ENCODE measurements at regions not wholly inside any gene's neighbourhood (a gene's known extent, or its start where the extent isn't known, plus 50 kb on each side); places are given as distances from the start of the nearest gene placed in this dataset.

DNA sequence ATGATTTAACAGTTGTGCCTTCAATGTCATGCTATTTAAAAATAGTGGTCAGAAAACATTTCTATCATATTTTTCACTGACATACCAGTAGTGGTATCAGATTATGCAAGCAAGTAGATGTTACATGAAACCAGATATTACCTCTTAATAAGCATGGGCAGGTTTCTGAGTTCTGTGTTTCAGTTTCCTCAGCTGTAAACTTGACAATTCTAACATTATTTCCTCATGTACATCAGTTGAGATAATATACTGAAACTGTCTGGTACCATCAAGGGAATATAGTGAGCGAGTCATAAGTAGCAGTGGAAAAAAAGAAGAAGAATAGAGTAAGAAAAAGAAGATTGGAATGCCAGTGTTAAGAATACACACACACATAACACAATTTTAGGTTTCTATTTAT lies 477.9 kb upstream of the MANEA start:
- intact Hi-C loops (cut with DNase I; ENCODE audit: low total_unique reads): no loop called here
- H3K4me3 ChIP-seq (ENCODE audit: low read depth, poor library complexity, severe bottlenecking): no peak overlapping the region
- no peak for DNase-seq (ENCODE audit: low spot score in 2 of 2)
- WGBS, 2 donors: 81 to 93% methylated on average over 1 of the region's 1 CpG
- no peak for TF ChIP-seq POLR2A (IDR thresholded peaks at IDR 0.05)
- TF ChIP-seq, protein P1, sequence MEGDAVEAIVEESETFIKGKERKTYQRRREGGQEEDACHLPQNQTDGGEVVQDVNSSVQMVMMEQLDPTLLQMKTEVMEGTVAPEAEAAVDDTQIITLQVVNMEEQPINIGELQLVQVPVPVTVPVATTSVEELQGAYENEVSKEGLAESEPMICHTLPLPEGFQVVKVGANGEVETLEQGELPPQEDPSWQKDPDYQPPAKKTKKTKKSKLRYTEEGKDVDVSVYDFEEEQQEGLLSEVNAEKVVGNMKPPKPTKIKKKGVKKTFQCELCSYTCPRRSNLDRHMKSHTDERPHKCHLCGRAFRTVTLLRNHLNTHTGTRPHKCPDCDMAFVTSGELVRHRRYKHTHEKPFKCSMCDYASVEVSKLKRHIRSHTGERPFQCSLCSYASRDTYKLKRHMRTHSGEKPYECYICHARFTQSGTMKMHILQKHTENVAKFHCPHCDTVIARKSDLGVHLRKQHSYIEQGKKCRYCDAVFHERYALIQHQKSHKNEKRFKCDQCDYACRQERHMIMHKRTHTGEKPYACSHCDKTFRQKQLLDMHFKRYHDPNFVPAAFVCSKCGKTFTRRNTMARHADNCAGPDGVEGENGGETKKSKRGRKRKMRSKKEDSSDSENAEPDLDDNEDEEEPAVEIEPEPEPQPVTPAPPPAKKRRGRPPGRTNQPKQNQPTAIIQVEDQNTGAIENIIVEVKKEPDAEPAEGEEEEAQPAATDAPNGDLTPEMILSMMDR (IDR thresholded peaks at IDR 0.05): no peak

DNA sequence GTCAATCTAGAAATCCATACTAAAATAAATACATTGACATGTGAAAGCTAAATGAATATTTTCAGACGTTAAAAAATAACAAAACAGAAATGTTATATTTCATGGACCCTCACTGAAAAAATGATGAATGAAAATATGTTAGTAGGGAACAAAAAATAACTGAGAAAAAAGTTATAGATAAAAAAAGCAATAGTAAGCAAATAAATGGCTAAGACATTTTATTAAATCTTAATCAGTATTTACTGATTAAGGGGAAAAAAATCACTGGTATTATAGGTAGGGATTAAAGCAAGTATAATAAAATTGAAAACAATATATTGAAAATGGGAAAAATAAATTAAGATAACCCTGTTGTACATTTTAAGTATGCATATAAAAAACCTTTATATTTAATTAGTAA lies 468.1 kb upstream of the MANEA start:
- DNase-seq (ENCODE audit: low spot score in 2 of 2): no peak
- 70 to 84% methylated on average over 1 of the region's 1 CpG for WGBS, 2 donors
- H3K4me3 ChIP-seq (ENCODE audit: low read depth, poor library complexity, severe bottlenecking): no peak overlapping the region
- intact Hi-C loops (cut with DNase I; ENCODE audit: low total_unique reads): no loop called here
- TF ChIP-seq, protein P1 (IDR thresholded peaks at IDR 0.05): no peak
- no peak for TF ChIP-seq POLR2A (IDR thresholded peaks at IDR 0.05)

DNA sequence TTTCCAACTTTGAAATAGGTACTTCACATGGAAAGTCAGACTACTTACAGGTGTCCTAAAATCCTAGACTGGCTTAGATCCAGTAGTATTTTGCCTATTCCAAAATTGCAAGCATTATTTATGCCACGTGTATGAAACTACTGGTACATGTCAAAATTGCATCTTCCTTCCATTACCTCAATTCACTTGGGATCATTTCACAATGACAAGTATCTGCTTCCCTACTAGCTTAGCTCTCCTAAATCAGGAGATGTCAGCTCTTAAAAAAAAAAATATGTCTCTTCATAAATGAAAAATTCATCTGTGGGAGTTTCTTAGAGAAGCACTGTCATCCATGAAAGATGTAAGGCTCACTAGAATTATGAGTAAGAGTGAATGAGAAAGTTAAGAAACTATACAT lies 466.6 kb upstream of the MANEA start:
- DNase-seq (ENCODE audit: low spot score in 2 of 2): no peak
- intact Hi-C loops (cut with DNase I; ENCODE audit: low total_unique reads): no loop called here
- TF ChIP-seq, protein P1 (IDR thresholded peaks at IDR 0.05): no peak
- no peak for TF ChIP-seq POLR2A (IDR thresholded peaks at IDR 0.05)
- 16 to 23% methylated on average over 1 of the region's 1 CpG for WGBS, 2 donors
- H3K4me3 ChIP-seq (ENCODE audit: low read depth, poor library complexity, severe bottlenecking): no peak overlapping the region

DNA sequence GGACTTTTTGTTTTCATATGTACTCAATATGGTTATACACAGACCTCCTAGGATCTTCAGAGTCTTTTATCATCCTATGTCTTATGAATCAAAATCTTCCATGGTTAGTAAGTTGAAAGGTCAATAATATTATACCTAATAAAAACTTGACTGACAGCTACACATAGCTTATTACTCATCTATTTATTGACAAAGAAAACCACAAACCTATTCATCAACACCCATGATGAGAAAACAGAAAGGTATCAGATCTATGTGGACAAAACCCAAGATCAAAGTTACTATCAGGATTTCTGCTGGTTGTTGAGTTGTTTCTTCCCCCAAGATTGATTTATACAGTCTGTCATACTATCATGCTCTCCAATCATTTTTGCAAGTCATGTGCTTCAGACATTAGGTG lies 460.1 kb upstream of the MANEA start:
- TF ChIP-seq POLR2A (IDR thresholded peaks at IDR 0.05): no peak
- TF ChIP-seq, protein P1 (IDR thresholded peaks at IDR 0.05): no peak
- no peak for DNase-seq (ENCODE audit: low spot score in 2 of 2)
- no peak overlapping the region for H3K4me3 ChIP-seq (ENCODE audit: low read depth, poor library complexity, severe bottlenecking)
- intact Hi-C loops (cut with DNase I; ENCODE audit: low total_unique reads): no loop called here

DNA sequence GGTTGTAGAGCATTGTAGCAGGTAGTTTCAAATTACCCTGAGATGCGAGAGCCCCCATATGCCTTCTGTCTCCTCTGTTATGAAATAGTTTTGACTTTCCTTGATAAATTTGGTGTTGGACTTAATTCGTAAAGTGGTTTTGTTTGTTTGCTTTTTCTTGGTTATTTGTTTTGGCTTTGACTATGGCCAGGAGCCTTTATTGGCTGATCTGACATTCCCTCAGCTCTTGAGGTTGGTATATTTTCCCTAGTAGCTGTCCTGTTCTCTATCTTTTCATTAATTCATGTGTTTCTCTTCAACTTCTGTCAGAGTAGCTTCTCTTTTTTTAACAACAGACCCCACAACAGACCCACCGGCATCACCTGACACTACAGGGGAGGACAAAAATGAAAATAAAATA lies 457.4 kb upstream of the MANEA start:
- TF ChIP-seq, protein P1 (IDR thresholded peaks at IDR 0.05): no peak
- TF ChIP-seq POLR2A (IDR thresholded peaks at IDR 0.05): no peak
- DNase-seq (ENCODE audit: low spot score in 2 of 2): no peak
- WGBS, 2 donors: 85 to 89% methylated on average over 3 of the region's 3 CpGs
- intact Hi-C loops (cut with DNase I; ENCODE audit: low total_unique reads): no loop called here
- H3K4me3 ChIP-seq (ENCODE audit: low read depth, poor library complexity, severe bottlenecking): no peak overlapping the region

DNA sequence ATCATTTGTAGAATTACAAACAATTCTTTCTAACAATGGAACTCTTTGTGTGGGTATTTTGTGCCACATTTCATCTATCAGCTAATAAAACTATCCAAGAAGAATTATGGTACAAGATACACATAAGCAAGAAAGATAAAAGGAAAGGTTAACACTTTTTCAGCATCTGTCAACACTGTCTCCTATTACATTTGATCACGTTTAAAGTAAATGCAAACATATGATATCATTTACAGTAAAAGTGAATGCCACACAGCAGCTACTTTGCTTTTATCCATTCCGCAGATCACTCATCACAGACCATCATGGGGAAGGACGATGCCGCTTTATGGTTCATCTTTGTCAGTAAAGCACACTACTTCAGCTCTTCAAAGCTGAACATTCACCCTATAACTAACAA lies 456.4 kb upstream of the MANEA start:
- H3K4me3 ChIP-seq (ENCODE audit: low read depth, poor library complexity, severe bottlenecking): no peak overlapping the region
- TF ChIP-seq, protein P1 (IDR thresholded peaks at IDR 0.05): no peak
- no peak for TF ChIP-seq POLR2A (IDR thresholded peaks at IDR 0.05)
- no peak for DNase-seq (ENCODE audit: low spot score in 2 of 2)
- intact Hi-C loops (cut with DNase I; ENCODE audit: low total_unique reads): no loop called here
- WGBS, 2 donors: 48 to 69% methylated on average over 4 of the region's 4 CpGs

All from lower leg skin (tissue), 4 donors.